GM18507 (cell line): ENCODE measurements at regions not wholly inside any gene's neighbourhood (a gene's known extent, or its start where the extent isn't known, plus 50 kb on each side); places are given as distances from the start of the nearest gene placed in this dataset.

Experiments used
- DNase-seq: peaks from one replicate; pipeline ENCODE4 v3.0.0; 2011; ENCODE audit warnings: low read depth; ENCODE audit not compliant: insufficient read length; ENCODE audit errors: extremely low spot score
- FAIRE-seq: peaks from 2 replicates; lab custom pipeline; 2011; peaks lifted over from hg19 to GRCh38; lab: Jason Lieb, UNC

GRCh38 chr10:24041834-24042233 is 167.1 kb upstream of the KIAA1217 start:
- FAIRE-seq (no peak), DNase-seq (no peak)

GRCh38 chr10:24042884-24043283 is 166.1 kb upstream of the KIAA1217 start:
- DNase-seq (no peak), FAIRE-seq (no peak)

GRCh38 chr10:24046060-24046459 is 162.9 kb upstream of the KIAA1217 start:
- no peak for DNase-seq
- no peak for FAIRE-seq

GRCh38 chr10:24047176-24047575 is 161.8 kb upstream of the KIAA1217 start:
- DNase-seq (no peak), FAIRE-seq (no peak)

GRCh38 chr10:24054421-24054820 is 154.5 kb upstream of the KIAA1217 start:
- no peak for FAIRE-seq

GRCh38 chr10:24080207-24080606 is 128.7 kb upstream of the KIAA1217 start:
- FAIRE-seq (no peak), DNase-seq (no peak)

More at GRCh38 chr10:24054421-24054820, 154.5 kb upstream of the KIAA1217 start:
- DNase-seq = no peak

- DNase-seq (no peak), FAIRE-seq (no peak)
These were observed 122.4 kb upstream of the KIAA1217 start for GRCh38 chr10:24086296-24087086.

GRCh38 chr10:24091256-24091655 is 117.7 kb upstream of the KIAA1217 start:
- no peak for DNase-seq
- no peak for FAIRE-seq

GRCh38 chr10:24096281-24096680 is 112.7 kb upstream of the KIAA1217 start:
- DNase-seq = no peak
- no peak for FAIRE-seq

GRCh38 chr10:24097751-24098207 is 111.2 kb upstream of the KIAA1217 start:
- DNase-seq (no peak), FAIRE-seq (no peak)

- no peak for DNase-seq
- no peak for FAIRE-seq
These were observed 104.0 kb upstream of the KIAA1217 start for GRCh38 chr10:24104895-24105294.

- DNase-seq = no peak
- FAIRE-seq = no peak
These were observed 95.0 kb upstream of the KIAA1217 start for GRCh38 chr10:24113901-24114300.

GRCh38 chr10:24114556-24114955 is 94.4 kb upstream of the KIAA1217 start:
- DNase-seq (no peak), FAIRE-seq (no peak)

GRCh38 chr10:24115403-24115802 is 93.5 kb upstream of the KIAA1217 start:
- FAIRE-seq = no peak
- DNase-seq = no peak

- FAIRE-seq (no peak), DNase-seq (no peak)
These were observed 90.7 kb upstream of the KIAA1217 start for GRCh38 chr10:24118246-24118645.

- DNase-seq (no peak), FAIRE-seq (no peak)
These were observed 89.0 kb upstream of the KIAA1217 start for GRCh38 chr10:24119896-24120295.

- DNase-seq (no peak), FAIRE-seq (no peak)
These were observed 88.3 kb upstream of the KIAA1217 start for GRCh38 chr10:24120646-24121045.

GRCh38 chr10:24127516-24127915 is 81.4 kb upstream of the KIAA1217 start:
- DNase-seq (no peak), FAIRE-seq (no peak)

GRCh38 chr10:24128066-24128730 is 80.7 kb upstream of the KIAA1217 start:
- DNase-seq = no peak
- no peak for FAIRE-seq

GRCh38 chr10:24132741-24133140 is 76.2 kb upstream of the KIAA1217 start:
- FAIRE-seq (no peak), DNase-seq (no peak)

- DNase-seq = no peak
- FAIRE-seq = no peak
These were observed 75.1 kb upstream of the KIAA1217 start for GRCh38 chr10:24133835-24134234.
